NCI-H446 (cell line): ENCODE measurements at regions not wholly inside any gene's neighbourhood (a gene's known extent, or its start where the extent isn't known, plus 50 kb on each side); places are given as distances from the start of the nearest gene placed in this dataset.

Source experiments
- DNase-seq, 2 experiments: peaks; one replicate each; lab custom pipeline; 2025; lab: John Stamatoyannopoulos, UW

GRCh38 chr13:69423844-69424243, 683.8 kb upstream of the ATXN8OS start:
- no peak for DNase-seq

- DNase-seq: no peak
These were observed 689.3 kb upstream of the ATXN8OS start for GRCh38 chr13:69418319-69418718.

GRCh38 chr13:69410761-69411160, 696.9 kb upstream of the ATXN8OS start:
- DNase-seq: no peak

DNA sequence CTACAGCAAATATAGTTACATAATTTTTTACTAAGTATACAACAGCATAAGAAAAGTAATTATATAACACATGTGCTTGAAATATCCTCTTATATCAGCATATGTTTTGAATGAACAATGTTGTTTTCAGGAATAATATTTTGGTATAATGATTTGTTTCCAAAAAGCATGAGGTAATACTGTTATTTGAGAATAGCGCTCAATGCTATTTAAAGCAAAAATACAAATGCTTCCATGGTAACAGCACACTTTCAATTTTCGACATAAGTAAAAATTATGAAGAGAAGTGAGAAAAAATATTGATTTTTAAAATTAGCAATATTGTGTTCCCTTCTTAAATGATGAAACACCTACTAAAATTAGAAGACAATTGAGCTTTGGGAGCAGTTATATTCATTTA, 715.9 kb upstream of the ATXN8OS start:
- no peak for DNase-seq

DNA sequence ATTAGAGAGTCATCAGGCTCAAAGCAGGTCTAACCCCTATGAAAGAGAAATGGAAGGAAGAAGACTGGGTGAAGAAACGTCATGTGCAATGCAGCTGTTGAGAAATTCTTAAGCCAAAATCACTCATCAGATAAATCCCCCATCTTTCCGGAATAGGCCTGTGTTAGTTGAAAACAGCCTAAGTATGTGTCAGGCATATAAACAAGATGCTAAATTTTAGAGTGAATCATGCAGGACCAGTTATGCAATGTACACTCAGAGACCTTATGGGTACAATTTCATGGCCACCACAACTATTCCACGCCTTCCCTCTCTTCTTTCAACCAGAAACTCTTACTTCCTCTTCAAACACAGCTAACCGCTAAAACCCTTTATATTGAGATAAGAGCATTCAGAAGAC, 717.7 kb upstream of the ATXN8OS start:
- no peak for DNase-seq

- no peak for DNase-seq
These were observed 733.7 kb upstream of the ATXN8OS start for GRCh38 chr13:69373747-69374425.

DNA sequence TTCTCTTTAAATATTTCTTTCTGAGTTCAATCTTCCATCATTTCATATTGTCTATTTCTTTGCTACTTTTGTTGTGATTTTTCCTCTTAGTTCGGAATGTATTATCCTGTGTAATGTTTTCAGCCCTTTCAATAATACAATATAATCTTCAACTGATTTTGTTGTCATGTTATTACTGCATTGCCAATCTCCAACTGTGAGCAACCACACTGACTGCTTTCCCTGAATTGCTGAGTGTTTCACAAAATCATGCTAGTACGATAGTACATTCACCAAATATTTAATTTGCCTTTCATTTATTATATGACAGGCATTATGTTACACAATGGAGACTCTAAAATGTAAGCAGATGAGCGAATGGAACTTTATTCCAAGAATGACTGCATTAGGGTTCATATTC, 744.3 kb upstream of the ATXN8OS start:
- no peak for DNase-seq

DNA sequence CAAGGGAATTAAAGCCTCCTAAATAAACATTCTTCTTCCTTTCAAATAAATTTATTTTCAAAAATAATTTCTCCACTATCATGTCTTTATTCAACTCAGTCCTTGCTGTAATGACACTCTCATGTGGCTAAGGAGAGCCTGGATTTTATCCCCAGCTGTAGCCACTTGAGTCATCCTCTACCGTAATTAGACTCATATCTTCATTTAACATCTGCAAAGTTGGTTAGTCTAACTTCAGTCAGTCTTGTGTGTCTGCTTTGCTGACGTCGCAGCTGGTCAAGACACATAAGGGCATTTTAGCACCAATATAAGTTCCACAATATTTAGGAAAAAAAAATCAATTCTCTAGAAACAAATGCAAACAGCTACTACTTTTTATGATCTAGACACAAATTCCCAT, 776.4 kb upstream of the ATXN8OS start:
- no peak for DNase-seq

- peak in 1 of 2 experiments; percentile 12 for DNase-seq
These were observed 783.3 kb upstream of the ATXN8OS start for GRCh38 chr13:69324090-69324886.

DNA sequence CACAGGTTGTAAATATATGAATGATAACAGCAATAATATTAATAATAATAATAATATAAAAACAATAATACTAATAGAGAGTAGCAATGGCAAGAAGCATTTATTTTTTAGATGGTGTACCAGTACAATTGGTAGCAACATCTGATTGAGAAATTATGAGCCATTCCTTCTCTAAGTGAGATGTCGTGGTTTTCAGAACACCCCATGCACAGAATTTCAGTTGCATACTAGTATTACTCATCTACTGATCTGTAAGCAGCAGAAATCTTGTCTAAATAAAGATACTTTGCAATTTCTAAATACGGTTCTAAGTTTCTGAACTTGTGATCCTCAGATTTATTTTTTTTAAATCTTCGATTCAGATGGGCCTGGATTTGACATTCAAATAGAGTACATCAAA, 788.0 kb upstream of the ATXN8OS start:
- no peak for DNase-seq

- no peak for DNase-seq
These were observed 792.6 kb upstream of the ATXN8OS start for GRCh38 chr13:69315039-69315438.

DNA sequence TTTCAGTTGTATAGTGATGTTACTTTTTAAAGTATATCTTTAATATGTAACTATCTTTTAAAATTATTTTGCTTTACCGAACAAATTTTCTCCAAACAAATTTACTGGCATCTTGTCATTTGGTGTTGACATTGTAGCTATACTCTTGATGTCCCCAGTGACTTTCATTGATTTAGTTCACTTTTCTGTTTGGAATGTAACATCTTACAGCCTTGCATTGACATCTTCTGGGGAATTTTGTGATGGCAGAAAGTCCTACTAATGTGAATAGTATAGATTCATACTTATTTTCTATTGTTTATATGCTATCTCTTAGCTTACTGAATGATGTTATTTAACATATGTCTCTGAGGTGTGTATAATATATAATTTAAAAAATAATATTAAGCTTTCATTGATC, 800.9 kb upstream of the ATXN8OS start:
- no peak for DNase-seq

GRCh38 chr13:69300131-69300530, 807.5 kb upstream of the ATXN8OS start:
- DNase-seq: no peak

- DNase-seq: no peak
These were observed 811.5 kb upstream of the ATXN8OS start for GRCh38 chr13:69296130-69296529.

GRCh38 chr13:69292789-69293425, 814.7 kb upstream of the ATXN8OS start:
- DNase-seq: no peak

GRCh38 chr13:69291292-69291906, 816.2 kb upstream of the ATXN8OS start:
- no peak for DNase-seq

DNA sequence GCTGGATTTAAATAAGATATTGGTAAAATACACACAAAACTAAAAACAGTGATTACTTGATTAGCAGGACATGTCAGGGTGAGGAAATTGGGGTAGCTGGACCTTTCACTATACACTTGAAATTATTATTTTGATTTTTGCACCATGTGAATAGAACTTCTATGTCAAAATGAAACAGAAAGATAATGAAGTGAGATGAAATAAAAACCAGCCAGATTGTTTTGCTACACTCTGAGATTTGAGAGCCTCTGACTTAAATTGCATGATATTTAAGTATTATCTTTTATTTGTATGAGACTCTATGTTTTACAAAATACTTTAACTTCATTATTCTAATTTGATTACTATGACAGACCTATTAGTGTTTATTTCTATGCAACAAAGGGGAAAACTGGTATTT, 819.6 kb upstream of the ATXN8OS start:
- DNase-seq: no peak

GRCh38 chr13:69287050-69287698, 820.5 kb upstream of the ATXN8OS start:
- DNase-seq: no peak

DNA sequence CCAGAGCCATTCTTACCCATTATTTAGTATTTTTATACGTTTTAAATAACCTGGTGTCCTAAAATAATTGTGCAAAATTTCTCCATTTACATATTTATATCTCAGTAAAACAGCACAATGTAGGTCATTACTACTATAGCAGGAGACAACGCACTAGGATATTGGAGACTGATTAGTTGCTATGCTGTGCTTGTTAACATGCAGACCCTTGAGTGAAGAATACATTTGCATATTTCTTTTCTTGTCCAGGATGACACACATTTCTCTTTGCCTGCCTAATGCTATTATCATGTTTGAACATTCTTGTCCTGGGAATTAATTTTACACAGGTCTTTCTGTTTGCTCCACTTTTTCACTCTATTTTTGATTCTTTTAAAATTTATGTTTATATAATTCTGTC, 823.8 kb upstream of the ATXN8OS start:
- DNase-seq: no peak

DNA sequence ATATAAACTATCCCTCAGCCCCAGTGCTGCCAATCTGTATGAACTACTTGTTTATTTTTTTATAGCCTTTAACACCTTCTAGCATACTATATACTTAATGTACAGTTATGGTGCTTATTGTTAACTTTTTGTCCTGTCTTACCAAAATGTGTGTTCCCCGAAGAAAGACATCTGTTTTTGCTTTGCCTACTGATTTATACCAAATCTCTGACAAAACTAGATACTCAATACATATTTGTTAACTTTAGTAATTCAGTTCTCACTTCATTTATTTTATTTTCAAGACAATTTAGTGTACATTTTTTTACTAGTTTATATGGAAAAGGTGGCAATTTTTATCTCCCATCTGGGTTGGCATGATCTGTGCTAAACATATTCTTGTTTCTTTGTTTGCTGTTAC, 824.3 kb upstream of the ATXN8OS start:
- DNase-seq: no peak

DNA sequence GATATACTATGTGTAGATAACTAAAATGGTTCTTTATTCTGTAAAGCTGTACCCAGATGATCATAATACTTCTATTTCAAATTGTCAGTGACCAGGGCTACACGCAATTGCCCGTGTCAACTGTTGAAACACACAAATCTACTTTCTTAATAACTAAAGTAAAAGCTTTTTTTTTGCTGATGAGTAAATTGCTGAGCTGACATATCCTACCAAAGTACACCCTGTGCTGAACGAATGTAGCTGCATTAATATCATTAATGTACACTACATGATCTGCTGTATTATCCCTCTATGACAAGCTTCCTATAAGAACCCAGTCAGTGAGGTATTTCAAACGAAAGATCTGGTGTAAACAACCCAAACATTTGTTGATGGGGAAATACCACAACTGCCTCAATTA, 827.2 kb upstream of the ATXN8OS start:
- no peak for DNase-seq

DNA sequence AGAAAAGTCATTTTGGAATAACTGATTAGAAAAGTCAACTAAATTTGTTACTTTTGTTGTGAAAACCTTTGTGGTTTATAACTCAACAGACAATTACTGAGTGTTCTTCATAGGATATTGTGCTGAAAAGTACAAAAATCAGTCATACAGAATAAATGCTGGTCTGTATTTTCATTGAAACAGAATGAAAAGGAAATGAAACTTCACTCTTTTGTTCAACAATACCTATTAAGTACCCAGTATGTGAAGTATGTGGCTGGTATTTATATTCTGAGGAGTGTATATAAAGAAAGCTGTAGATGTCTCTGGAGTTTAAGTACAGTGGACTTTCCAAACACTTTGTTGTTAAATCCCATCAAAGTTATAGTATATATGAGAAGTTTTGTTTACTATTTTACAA, 828.4 kb upstream of the ATXN8OS start:
- DNase-seq: no peak
